ENCODE measurements at regions not wholly inside any gene's neighbourhood (a gene's known extent, or its start where the extent isn't known, plus 50 kb on each side); places are given as distances from the start of the nearest gene placed in this dataset.

DNA sequence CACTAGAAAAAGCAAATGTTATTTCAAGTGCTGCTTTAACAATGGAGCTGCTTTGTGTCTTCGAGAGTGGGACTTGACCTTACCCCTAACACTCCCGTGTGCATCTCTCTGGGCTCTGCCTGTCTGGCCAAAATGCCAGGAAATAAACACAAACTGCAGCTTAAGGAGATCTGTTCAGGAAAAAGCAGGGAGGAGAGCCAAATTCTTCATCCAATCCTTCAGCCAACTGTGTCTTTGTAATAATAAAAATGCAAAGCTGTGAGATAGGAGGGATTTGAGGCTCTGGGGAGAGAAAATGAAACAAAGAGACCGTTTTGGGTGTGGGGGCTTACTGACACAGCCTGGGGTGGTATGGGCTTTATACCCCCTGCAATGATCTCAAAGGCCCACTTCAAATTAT lies 85.8 kb upstream of the WSCD2 start:
- no peak for DNase-seq

DNA sequence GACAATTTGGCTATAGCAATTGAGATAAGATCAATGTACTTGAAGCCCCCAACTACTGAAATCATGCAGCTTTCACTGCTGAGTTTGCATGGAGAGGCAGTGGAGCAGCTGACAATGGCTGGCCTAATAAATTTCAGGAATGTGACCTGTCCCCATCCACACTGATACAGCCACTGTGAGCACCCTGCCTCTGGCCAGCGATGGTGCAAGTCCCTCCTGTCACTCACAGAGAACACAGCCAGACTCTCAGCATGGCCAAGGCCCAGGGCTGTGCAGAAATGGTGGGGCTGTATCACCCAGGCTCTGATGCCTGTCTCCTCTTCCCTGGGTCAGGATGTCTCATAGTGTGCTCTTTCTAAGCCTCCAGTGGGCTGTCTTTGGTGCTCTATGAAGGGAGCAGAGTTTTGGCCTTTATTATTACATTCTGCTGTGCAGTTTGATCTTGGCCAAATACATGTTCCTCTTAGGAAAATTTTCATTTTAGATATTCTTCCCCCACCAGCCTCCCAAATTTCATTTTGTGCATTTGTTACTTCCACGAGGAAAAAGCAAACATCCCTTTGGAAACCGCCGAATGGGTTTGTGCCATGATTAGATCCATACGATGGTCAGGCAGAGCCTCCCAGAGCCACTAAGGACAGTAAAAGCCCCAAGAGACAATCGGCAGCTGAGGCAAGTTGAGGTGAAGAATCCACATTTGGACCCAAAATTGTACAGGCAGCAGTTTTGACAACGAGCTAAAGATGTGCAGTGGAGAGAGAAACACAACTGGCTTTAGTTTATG lies 85.1 kb upstream of the WSCD2 start:
- DNase-seq, result no peak

DNA sequence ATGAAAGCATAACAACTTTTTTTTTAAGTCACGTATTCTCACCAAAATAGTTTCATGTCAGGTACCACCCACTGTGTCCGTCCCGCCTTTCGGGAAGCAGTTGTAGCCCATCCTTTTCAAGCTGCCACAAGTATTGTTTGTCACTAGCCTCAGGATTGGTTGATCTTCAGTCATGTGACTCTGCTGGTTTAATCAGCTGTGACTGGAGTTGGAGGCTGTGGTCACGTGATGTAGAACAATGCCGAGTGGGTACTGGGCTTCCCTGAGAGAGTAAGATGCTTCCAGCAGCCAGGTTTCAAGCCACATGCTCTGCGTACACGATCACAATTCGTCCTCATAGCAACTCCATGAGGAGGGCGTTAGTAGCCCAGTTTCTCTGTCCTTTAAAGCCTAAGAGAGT lies 83.0 kb upstream of the WSCD2 start:
- DNase-seq, result no peak

DNA sequence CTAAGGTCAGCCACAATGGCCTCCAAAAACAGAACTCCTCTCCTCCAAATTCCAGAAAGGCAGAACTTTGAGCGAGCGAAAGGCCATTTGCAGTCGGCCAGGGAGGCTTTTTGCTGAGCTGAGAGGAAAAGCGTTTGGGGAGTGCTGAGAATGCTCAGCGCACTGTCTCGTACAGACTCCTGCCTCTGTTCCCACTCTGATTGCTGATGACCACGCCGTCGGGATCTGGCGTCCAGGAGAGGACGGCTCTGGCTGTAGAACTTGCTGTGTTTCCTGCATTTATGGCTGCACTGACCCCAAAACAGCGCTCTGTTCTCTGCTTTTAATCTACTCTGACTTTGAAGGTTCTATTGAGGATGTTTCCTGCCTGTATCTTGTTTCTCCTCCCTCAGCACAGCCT lies 82.4 kb upstream of the WSCD2 start:
- DNase-seq, result no peak

DNA sequence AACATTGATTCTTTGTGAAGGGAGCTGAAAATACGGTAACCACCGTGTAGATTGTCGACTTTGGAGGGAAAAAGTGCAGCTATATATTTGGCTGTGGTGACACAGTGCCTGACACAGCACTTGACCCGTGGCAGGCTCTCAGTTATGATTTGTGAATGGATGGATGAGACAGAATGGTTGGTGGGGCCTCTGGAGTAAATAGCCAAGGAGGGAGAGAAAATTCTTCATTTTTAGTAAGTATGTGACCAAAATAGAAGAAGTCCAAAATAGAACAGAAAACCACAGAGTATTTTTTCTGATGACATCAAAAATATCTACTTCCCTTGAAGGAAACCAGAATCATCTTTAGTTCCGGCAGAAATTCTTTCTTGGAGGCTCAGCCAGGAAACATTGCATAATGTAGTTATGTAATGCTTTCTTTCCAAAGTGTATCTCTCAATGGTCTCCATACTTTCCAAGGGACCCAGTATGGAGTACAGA lies 82.0 kb upstream of the WSCD2 start:
- DNase-seq, result no peak

DNA sequence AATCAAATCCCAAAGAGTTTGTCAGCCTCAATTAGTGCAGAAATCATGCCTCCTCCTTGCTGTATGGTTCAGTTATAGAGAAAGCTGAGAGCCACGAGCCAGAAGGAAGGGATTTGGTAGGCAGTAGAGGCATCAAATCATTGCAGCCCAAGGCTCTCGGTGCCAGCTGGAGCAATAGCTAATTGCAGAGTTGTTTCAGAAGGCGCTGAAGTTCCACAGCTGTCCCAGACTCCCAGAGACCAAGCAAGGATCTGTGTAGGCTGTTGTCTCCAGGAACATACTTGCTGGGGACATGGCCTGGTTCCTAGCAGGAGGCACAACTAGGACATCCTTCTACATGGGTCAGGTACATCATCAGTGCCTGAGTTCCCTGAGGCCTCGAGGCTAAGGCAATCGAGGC lies 80.4 kb upstream of the WSCD2 start:
- no peak for DNase-seq

DNA sequence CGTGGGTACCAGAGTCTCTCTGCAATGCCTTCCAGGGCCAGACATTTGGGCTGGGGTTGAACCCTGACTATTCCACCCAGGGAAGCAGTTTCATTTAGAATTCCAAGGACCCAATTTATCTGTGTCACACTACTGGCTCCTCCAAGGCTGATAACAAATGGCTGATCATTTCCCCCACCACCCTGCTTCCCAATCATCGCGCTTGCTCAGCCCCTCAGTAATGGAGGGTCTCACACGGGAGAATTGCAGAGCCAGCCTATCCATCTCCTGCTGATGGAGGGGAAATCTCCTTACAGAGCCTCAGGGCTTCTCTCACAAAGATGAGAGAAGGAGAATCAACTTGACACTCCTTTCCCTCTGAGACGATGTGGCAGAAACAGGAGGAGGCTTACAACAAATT lies 78.4 kb upstream of the WSCD2 start:
- DNase-seq, result no peak

DNA sequence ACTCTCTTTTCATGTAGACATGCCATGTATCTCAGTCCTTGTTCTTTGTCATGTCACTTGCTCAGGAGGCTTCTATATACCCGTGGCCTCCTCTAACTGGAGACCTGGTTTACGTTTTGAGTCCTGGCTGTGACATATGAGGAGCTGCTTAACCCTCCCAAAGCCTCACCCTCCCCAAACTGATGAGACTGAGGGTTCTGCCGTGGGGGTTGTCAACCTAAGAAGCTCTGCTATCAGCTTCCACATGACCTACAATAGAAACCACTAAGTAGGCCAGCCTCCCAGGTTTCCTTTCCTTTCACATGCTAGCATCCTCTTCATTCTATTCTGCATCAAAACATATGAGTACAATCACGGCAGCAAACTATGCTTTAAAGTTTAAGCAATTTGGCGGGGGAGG lies 76.8 kb upstream of the WSCD2 start:
- no peak for DNase-seq

DNA sequence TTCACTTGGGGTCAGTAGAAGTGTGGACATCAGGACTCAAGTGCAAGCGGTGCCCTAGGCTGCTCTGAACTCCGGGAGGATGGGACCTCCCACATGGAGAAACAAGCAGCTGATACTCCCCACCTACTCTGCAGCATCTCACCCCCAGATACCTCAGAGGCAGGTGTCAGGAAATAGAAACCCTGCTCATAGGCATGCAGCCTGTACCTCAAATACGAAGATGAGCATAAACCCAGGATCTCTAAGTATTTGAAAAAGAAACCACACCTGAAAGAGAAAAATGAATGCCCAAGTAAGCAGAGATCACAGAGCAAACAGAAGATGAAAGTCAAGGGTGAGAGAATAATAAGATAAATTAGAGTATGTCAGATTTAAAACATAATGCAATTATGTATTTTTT lies 75.6 kb upstream of the WSCD2 start:
- DNase-seq, result no peak

DNA sequence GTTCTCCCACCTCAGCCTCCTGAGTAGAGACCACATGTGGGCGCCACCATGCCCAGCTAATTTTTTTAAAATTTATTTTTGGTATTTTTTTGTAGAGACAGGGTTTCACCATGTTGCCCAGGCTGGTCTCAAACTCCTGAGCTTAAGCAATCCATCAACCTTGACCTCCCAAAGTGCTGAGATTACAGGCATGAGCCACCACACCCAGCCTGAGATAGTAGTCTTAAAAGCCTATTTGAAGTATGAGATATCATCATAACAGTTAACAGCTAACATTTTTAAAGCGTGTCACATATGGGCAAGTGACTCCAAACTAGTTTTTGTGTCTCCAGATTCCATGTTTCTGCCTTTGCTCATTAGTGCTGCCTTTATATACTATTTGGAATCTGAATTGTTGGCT lies 74.6 kb upstream of the WSCD2 start:
- no peak for DNase-seq

DNA sequence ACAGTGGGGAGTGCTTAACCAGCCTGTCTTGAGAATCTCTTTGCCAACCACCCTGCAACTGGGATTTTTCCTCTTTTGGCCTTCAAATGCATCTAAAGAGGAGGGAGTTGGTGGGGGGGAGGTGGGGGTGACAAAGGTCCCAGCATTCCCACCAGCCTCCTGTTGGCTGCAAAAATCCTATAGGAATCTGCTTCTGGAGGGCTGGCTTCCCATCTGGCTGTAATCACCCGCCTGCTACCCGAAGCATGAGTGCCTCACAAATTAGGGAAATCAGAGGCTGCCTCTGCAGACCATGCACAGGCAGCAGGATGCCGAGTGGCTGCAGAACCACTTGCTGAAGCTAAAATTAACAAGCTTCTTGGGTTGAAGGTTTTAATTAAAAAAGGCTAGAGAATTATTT lies 73.9 kb upstream of the WSCD2 start:
- no peak for DNase-seq

DNA sequence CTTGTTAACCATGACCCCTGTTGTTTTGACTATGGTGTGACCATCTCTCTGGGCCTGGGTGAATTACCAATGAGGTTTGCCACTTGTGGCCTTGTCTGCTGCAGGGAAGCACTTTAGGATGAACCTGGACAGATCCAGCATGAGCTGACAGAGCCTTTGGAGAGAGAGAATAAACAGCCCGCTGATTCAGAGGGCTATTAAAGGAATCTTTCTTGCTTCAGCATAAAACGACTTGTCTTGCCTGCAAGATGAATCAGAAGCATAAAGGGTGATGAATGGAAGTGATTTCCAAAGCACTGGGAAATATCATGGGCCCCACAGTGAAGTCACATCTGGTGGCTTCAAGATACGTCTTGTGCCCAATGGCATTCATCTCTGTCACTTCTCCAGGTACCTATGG lies 69.0 kb upstream of the WSCD2 start:
- DNase-seq, result no peak

DNA sequence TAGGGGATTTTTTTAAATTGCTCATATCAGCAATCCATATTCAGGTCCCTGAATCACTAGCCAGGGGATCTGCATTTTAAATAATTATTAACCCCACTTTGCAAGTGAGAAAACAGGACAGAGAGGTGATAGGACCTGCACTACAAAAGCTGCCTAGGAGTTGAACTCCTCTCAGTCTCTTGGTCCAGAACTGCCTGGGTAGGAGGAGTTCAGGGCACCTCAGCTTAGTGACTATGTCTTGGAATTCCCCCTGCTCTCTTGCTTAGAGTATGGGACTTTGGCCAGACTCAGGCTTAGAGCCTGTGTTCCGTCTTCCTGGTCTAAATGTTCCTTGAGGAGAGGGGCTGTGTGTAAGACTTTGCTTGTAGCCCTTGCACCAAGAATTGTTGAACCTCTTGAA lies 68.2 kb upstream of the WSCD2 start:
- DNase-seq, result no peak

DNA sequence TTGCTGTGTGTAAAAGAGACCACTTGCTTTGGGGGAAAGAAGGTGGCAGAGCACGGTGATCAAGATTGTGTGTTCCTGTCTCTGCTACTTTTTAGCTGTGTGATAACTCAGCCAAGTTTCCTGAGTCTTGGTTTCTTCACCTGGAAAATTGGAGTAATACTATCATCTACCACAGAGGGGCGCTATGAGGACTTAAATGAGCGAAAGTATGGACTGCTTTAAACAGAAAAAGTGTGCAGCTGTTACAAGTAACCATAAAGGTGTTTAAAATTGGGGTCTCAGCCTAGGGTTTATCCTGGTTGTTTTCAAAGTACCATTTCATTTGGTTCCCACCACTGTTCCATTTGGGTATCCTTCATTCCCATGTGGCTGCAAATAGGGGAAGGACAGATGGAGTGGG lies 65.9 kb upstream of the WSCD2 start:
- no peak for DNase-seq

DNA sequence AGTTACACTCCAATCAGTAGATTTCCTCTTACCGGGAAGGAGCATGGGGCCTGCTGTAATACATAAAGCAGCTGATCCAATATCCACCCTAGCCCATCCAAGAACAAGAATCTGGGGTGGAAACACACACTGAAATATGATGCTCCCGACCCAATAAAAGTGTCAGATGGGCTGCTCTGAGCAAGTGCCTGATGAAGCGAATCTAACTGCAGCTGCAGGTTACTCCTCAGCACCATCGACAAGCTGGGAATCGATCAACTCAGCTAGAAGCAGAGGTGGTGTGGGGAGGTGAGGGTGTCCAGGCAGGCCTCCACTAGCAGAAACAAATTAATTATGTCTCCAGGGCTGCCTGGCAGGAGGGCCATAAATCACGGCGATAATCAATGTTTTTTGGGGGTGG lies 64.0 kb upstream of the WSCD2 start:
- DNase-seq, result no peak

DNA sequence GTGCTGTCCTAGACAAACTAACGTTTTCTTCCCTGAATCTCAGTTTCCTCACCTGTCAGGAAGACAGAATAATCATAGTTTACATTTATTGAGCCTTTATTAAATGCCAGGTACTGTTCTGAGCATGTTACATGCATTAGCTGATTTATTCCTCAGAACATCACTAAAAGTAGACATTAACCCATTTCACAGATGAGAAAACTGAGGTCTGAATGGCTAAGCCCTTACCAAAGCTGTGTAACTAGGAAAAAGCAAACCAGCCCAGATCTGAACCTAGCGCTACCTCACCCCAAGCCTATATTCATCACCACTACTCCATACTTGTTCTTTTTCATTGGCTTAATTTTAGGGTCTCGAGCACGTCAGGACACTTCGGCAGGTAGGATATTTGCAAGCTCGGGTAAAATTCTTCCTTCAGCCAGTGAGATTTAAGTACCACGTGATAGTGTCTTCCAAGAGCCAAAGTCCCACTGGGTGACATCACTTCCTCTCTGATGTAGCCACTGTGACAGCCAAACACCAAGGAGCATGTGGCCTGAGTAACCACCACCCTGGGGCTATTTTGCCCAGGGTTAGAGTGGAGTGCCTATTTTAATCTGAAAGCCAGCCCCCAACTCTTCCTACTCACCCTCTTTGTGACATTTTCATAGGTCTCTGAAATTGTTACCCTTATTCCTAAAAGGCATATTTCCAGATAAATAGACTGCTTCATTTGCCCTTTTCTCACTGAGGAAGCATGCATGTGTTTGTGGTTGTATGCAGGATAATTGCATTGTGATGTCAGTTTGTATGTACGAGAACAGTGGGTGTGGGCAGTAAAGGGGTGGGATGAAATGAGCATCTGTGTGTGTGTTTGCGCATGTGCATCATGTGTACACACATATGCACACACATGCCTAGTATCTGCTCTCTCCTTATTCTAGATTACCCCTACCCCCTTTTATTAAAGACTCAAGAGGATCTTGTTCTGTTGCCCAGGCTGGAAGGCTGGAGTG lies 62.2 kb upstream of the WSCD2 start:
- DNase-seq, result no peak

DNA sequence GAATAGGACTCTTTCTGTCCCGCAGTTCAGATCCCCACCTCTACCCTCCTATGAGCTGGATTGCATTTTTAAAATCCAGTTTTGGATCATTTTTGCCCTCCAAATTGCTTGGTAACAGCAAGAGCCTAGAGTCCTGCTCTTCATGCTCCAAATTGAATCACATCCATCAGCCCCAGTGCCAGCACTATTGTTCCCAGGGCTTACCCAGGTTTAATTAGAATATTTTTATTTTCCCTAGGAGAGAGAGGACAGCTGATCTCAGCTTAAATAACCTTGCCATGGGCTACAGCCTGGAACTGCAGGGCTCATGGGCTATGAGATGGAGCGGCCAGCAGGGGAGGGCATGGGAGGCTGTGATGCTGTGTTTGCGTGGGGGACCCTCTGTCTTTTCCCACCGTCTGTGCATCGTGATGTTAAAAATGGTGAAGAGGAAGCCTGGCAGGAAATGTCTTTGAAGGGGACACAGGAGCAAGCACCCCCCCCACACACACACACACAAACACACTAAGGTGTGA lies 59.4 kb upstream of the WSCD2 start:
- DNase-seq, result no peak

DNA sequence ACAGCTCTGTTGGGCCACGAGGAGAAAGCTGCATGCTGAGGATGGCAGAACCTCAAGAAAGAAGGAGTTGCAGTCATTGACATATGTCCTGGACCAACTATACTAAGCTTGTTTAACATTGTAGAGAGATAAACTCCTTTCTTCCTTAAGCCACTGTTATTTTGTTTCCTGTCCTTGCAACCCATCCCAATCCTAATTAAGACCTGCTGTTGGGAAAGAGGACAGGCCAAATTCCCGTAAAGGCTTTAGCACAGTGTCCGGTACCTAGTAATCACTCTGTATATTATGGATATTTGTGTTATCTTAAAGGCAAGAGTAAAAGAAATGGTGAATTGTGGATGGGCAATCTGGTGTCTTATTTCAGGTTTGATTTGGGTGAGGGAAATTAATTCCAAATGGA lies 53.5 kb upstream of the WSCD2 start:
- no peak for DNase-seq

DNA sequence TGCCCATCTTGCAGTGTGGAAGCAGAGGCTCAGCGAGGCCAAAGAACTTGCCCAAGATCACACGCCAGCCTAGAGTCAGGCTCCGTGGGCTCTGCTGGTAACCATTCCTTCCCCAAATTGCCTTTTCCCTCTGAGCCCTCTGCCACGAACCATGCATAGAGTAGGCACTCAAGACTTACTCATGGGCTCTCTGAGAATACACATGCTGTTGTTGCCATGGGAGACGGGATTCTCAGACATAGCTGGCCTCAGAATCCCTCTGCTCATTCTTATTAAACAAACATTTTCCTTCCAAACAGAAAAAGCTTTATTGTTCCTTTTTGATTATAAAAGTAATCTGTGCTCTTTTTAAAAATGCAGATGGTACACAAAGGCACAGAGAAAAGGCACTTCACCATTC lies 52.5 kb upstream of the WSCD2 start:
- DNase-seq, result no peak

DNA sequence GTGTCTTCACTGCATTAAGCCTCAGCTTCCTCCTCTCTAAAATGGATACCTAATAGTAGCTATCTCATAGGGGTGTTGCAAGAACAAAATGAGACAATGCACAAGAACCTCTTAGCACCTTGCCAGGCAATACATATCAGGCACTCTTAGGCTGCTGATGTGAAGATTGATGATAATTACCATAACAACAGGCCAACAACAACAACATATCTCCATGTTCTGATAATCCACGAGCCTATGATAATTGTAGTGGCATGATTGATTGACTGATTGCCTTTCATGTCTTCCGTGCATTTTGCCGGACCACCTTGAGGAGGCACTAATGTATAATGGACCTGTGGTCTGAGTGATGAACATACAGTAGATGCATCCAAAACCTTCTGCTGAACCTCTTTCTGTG lies 50.7 kb upstream of the WSCD2 start:
- DNase-seq, result no peak
